ENCODE measurements at regions not wholly inside any gene's neighbourhood (a gene's known extent, or its start where the extent isn't known, plus 50 kb on each side); places are given as distances from the start of the nearest gene placed in this dataset.
"Not testable (repeated sequence)": the region's sequence is repeated elsewhere in the genome, so short reads cannot be mapped to it uniquely, and the experiment has no call there.

GRCh38 chr3:185306286-185306685 is 52.4 kb upstream of the EHHADH start:
- not testable (repeated sequence) for H3K36me3 Mint-ChIP-seq (ENCODE audit: insufficient read depth); H3K4me3 Mint-ChIP-seq; H3K27me3 Mint-ChIP-seq; H3K4me1 Mint-ChIP-seq; H3K27ac Mint-ChIP-seq (ENCODE audit: low read depth); H3K9me3 Mint-ChIP-seq; DNase-seq (ENCODE audit: low spot score in 2 of 2); ATAC-seq (replicated peaks; ENCODE audit: extremely low read depth, poor library complexity, severe bottlenecking)

- ATAC-seq (replicated peaks; ENCODE audit: extremely low read depth, poor library complexity, severe bottlenecking) (no peak), DNase-seq (ENCODE audit: low spot score in 2 of 2) (no peak)
- H3K4me3 Mint-ChIP-seq = no peak overlapping the region
- no peaks in the 10 kb centered on the region for H3K4me1 Mint-ChIP-seq
- no peaks in the 10 kb centered on the region for H3K27me3 Mint-ChIP-seq
- H3K27ac Mint-ChIP-seq (ENCODE audit: low read depth) = no peak overlapping the region
- H3K9me3 Mint-ChIP-seq = peaks cover 6% of the 10 kb centered on the region
- H3K36me3 Mint-ChIP-seq (ENCODE audit: insufficient read depth) = no peaks in the 10 kb centered on the region
These were observed 53.0 kb upstream of the EHHADH start for GRCh38 chr3:185306847-185307246.

GRCh38 chr3:185308126-185308754 is 54.4 kb upstream of the EHHADH start:
- peaks cover 6% of the 10 kb centered on the region for H3K9me3 Mint-ChIP-seq
- H3K4me1 Mint-ChIP-seq = no peaks in the 10 kb centered on the region
- no peak overlapping the region for H3K4me3 Mint-ChIP-seq
- no peak overlapping the region for H3K27ac Mint-ChIP-seq (ENCODE audit: low read depth)
- DNase-seq (ENCODE audit: low spot score in 2 of 2) (peak in 1 of 2 donors; percentile 24), ATAC-seq (replicated peaks; ENCODE audit: extremely low read depth, poor library complexity, severe bottlenecking) (peak; percentile 24)
- no peaks in the 10 kb centered on the region for H3K36me3 Mint-ChIP-seq (ENCODE audit: insufficient read depth)
- H3K27me3 Mint-ChIP-seq = no peaks in the 10 kb centered on the region

- ATAC-seq (replicated peaks; ENCODE audit: extremely low read depth, poor library complexity, severe bottlenecking) = no peak
- Mint-ChIP-seq H3K36me3 (ENCODE audit: insufficient read depth) (no peaks in the 10 kb centered on the region), H3K4me1 (no peaks in the 10 kb centered on the region), H3K27ac (ENCODE audit: low read depth) (no peak overlapping the region), H3K27me3 (no peaks in the 10 kb centered on the region), H3K4me3 (no peak overlapping the region), H3K9me3 (peaks cover 6% of the 10 kb centered on the region)
- DNase-seq (ENCODE audit: low spot score in 2 of 2) = no peak
These were observed 53.6 kb upstream of the MAP3K13 start for GRCh38 chr3:185309302-185309701.

GRCh38 chr3:185309795-185310194 is 53.1 kb upstream of the MAP3K13 start:
- Mint-ChIP-seq H3K27me3 (no peaks in the 10 kb centered on the region), H3K4me1 (no peaks in the 10 kb centered on the region), H3K36me3 (ENCODE audit: insufficient read depth) (no peaks in the 10 kb centered on the region), H3K9me3 (peaks cover 6% of the 10 kb centered on the region), H3K4me3 (no peak overlapping the region), H3K27ac (ENCODE audit: low read depth) (no peak overlapping the region)
- DNase-seq (ENCODE audit: low spot score in 2 of 2) (no peak), ATAC-seq (replicated peaks; ENCODE audit: extremely low read depth, poor library complexity, severe bottlenecking) (no peak)

- DNase-seq (ENCODE audit: low spot score in 2 of 2) (no peak), ATAC-seq (replicated peaks; ENCODE audit: extremely low read depth, poor library complexity, severe bottlenecking) (no peak)
- Mint-ChIP-seq H3K9me3 (peaks cover 5% of the 10 kb centered on the region), H3K36me3 (ENCODE audit: insufficient read depth) (no peaks in the 10 kb centered on the region), H3K4me1 (no peaks in the 10 kb centered on the region), H3K27me3 (no peaks in the 10 kb centered on the region), H3K4me3 (no peak overlapping the region), H3K27ac (ENCODE audit: low read depth) (no peak overlapping the region)
These were observed 50.9 kb upstream of the MAP3K13 start for GRCh38 chr3:185311991-185312390.
